HG02588 (cell line): ENCODE measurements at regions not wholly inside any gene's neighbourhood (a gene's known extent, or its start where the extent isn't known, plus 50 kb on each side); places are given as distances from the start of the nearest gene placed in this dataset.

Experiments
- ATAC-seq: cut with Tn5 transposase; IDR thresholded peaks from one replicate; pipeline ENCODE4 v1.9.1; 2021; ENCODE audit warnings: mild to moderate bottlenecking, moderate library complexity; ENCODE audit not compliant: unreplicated experiment

DNA sequence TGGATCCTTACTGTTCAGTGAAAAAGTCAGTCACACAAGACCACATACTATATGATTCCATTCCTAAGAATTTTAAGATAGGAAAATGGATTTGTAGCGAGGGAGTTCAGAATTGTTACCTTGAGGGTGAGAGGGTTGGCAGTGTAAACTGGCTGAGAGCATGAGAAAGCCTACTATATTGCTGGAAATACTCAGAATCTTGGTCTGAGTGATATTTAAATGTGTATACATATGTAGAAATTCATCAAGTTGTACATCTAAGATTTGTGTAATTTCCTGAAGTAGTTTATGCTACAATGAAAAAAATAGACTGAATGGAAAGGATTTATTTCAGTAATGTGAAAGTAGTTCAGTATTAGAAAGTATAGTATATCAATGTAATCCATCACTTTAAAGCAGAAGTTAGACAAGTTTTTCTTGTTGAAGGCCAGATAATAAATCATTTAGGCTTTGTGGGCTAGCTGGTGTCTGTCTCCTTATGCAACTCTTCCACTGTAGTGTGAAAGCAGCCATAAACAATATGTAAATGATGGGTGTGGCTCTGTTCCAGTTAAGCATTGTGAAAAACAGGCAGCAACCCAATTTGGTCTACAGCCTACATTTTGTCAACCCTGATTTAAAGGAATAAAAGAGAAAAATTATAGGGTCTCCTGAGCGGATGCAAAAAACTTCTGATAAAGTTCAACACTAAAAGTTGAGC is 127.2 kb upstream of the THY1 start:
- ATAC-seq = no peak

DNA sequence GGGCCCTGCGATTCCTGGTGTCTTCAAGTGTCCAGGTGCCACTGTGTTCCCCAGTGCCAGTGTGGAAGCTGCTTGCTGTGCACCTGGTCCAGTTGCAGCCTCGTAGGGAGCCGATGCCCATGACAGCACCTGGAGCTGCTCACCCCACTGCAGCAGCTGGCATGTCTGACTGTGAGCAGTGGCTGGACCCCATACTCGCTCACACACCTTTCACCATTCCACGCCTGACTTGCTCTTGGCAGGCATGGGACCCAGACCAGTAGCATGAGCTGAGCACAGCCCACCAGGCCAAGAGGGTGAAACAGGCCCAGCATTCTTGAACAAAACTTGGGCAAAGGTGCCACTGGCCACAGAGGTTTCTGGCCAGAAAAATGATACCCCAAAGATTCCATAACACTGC is 124.5 kb upstream of the THY1 start:
- ATAC-seq = no peak

DNA sequence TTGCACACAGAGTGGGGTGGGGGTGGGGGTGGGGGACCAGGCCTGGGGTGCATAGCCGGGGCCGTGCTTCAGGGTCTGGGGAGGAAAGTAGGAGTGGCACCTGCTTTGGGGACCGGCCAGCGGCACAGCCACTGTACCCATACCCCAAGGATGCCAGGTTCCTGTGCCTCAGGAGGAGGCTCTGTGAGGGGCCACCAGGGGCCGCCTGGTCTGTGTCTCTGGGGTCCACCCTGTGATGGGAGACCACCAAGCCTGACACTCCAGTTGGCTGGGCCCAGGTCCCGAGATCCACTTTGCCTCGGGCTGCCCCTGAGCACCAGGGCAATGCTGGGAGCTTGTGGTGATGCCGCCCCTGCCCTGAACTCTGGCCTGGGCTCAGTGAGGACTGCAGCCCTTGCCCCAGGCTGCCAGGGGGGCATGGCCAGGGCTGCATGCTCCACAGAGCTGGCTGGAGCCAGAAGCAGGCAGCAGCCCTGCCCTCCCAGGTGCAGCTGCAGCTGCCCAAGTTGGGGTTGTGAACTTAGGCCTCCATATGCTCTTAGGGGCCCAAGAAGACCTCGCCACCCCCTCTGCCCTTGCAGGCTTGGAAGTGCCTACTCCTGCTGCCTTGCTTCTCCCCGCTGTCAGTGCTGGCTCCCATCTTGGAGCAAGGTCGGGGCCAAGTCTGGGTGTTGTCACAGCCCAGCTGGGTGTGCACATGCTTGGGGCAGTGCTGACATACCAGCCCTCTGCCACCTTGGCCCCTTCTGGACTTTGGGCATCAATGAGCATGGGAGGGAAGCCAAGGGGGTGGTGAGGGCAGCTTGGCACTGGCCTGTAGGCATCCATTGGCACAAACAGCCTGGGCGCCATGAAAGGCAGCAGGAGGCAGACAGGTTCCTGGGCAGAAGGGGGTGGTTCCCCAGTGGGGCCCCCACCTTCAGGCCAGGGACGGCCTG is 123.3 kb upstream of the THY1 start:
- ATAC-seq = no peak

DNA sequence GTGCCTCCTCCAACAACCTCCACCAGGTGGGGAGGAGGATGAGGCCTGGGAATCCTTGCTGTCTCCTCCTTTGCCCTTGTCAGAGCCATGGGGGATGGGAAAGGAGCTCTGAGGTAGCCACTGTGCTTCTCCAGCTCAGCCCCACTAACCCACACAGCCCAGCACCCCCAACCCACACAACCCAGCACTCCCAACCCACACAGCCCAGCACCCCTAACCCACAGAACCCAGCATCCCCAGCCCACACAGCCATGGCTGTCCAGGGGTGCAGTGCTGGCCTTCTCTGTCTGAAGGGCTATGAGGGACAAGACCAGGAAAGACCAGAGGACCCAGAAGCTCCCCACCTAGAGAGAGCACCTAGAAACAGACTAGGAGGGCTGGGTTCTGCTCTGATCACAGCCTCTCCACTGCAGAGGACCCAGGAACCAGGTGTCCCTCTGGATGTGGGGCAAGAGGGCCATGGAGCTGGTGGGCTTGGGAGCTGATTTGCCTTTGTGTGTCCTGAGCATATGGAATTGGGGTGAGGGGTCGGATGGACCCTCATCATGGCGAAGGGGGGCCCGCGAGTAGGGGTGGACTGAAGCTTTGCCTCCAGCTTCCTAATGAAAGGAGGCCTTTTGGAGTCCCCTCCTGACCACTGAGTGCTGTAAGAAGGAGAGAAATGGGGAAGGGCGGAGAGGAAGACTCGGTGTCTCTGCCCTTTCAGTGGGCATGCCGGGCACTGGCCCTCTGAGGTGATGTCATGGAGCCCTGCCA is 117.6 kb upstream of the THY1 start:
- ATAC-seq = no peak

DNA sequence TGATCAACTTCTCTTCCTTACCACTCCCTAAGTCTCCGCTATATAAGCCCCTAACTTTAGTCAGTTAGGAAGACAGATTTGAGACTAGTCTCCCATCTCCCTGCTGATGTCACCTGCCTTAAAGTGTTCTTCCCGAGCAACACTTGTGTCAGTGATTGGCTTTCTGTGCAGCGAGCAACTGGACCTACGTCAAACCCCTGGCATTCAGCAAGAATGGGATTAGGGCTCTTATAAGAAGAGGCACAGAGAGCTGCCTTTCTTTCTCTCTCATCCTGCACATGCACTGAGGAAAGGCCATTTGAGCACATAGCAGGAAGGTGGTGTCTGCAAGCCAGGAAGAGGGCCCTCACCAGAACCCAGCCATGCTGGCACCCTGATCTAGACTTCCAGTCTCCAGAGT is 116.6 kb upstream of the THY1 start:
- no peak for ATAC-seq

DNA sequence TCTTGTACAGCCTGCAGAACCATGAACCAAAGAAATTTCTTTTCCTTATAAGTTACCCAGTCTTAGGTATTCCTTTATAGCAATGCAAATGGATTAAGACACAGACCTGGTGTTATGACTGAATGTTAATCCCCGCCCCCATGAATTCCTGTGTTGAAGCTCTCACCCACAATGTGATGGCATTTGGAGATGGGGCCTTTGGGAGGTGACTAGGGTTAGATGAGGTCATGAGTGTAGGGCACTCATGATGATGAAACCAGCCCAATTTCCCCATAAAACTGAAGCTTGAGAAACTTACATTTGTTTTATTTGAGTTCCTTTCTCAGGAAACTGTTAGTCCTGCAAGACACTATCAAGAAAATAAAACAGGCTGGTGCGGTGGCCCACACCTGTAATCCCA is 115.8 kb upstream of the THY1 start:
- no peak for ATAC-seq

DNA sequence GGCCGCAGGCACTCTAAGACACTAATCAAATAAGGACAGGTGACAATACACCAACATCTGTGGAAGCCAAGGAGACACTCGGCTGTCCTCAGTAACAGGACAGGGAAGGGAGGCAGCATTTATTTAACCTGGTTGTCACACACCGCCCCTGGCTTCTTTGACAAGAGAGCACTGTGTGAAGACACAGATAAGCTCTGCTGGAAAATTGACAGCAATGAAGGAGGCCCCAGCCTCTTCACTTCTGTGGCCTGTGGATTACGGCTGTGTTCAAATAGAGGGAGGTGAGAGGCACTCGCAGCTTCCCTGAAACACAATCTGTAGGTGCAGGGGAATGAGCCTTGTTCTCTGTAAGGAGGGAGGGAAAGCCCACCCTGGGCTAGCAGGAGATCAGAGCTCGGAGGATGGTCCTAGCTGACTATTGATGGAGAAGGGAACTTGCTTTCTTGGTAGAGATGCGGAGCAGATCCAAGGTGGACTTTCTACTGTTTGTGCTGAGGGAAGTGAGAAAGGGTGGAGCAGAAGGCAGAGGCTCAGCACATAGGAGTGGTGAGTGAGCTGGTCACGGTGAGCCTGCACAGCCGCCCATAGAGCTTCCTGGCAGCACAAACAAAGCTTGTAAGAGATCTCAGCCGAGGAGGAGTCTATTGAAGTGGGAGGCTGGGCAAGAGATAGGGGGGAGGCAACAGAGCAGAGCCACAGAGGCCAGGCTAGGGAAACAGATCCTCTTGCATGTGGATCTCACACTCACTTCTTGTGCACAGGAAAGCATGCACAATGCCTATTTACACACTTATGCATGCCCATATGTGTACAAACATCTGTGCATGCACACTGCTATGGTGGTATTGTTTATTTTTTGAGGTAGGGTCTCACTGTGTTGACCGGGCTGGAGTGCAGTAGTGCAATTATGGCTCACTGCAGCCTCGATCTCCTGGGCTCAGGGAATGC is 114.6 kb upstream of the THY1 start:
- no peak for ATAC-seq

DNA sequence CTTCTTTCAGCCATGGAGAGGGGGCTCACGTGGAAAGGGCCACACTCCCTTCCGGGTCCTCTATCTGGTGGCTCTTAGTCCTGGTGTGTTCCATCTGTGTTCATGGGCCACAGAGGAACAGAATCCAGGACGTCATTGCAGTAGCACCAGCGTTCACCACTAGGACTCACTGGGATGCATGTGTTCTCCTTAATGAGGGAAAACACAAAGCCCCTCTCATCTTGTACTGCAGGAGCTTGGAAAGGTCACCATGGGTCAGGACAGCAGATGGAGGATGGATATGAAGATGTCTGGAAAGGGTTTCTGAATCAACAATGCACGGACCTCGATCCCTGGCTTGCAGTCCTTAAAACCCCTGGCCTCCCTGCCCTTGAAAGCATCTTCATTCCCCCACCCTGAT is 113.8 kb upstream of the THY1 start:
- no peak for ATAC-seq

DNA sequence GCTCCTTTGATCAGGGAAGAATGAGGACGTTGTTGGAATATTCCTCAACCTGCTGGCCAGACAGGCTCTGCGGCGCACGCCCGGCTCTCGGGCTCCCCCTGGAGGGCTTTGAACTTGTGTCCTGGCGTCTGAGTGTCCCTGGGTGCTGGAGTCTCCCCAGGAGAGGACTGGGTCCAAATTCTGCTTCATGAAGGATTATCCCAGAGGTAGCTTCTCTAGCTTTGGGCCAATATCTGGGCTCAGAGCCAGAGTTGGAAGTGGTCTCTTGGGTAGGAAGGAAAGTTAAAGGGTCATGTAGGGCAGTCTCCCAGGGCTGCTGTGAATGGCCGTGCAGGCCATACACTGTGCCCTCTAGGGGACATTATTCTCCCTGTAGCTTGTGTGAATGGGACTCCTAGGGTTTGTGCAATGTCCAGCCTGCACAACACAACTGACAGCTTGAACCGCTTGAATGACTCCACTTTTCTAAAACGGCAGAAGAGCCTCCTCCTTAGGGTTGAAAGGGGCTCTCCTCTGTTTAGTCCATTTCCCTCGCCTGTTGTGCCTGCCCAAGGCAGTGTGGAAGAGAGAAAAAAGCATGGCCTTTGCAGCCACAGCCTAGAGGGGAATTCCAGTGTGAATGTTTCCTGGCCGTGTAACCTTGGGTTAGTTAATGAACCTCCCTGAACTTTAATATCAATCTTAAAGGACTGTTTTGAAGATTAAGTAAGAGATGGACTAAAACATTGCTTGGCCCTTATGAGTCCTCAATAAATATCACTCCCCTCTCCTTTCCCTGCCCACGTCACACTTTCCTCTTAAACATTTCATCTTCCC is 111.2 kb upstream of the THY1 start:
- no peak for ATAC-seq

DNA sequence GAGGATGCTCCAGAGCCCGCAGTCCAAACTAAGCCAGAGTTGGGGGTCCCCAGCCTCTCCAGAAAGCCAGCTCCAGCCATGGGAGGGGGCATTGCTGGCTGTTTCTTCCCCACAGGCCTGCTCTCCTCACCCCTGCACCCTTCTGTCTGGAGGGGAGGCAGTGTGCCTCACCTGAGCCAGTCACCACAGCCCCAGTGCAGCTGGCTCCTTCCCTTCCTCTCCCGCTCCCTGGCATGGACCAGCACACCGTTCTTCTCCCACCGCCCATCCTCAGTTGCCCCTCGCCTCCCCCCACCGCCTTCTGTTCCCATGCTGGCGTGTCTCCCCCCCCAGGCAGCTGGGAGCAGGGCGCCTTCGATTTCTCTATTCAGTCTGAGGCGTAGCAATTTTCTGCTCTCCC is 110.5 kb upstream of the THY1 start:
- no peak for ATAC-seq

DNA sequence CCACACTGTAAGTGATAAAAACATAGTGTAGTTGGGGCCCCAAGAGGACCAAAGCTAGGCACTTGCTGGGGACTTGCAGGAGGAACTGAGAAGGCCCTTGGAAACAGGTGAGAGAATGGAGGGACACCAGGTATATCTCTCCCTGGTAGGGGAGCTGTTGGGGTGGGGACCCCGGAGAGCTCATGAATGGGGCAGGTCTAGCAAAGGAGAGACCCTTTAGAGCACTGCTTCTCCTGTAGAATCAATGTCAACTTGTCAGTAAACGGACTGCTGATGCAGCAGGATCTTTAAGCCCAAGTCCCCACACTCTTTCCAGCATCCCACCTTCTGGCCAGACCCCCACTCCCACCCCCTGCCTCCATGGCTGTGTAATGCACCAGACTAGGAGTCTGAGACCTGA is 109.6 kb upstream of the THY1 start:
- no peak for ATAC-seq

DNA sequence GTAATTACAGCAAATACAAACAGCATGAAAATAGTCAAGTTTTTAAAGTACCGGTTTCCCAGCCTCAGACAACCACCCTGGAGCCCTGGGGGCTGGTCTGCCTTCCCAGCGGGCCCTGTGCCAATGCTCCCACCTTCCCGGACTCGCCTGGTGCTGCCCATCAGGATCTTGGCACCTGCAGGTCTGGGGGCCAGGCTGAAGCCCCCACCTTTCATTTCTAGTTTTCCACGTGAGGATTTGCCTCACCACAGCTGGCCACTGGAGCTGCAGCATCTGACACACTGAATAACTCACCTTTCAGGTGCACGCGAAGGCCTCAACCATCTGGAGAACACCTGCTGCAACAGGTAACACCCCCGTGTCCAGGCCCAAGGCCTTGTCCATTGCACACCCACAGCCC is 108.7 kb upstream of the THY1 start:
- no peak for ATAC-seq

DNA sequence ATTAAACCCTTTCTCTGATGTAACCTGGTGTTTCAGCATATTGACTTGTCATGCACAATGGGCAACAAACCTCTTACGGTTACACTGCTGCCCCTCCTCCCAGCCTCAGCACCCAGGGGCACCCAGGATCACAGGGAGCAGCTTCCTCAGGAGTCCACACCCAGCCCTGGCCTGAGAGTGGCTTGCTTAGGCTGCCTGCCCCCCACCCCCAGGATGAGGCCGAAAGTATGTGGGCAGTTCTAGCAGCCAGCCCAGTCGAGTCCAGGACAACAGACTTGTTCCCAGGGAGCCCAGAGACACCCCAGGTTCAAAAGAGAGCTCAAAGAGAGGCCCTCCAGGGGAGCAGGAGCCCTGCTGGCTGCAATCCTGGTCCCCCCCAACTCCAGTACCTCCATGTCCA is 108.1 kb upstream of the THY1 start:
- ATAC-seq = no peak

DNA sequence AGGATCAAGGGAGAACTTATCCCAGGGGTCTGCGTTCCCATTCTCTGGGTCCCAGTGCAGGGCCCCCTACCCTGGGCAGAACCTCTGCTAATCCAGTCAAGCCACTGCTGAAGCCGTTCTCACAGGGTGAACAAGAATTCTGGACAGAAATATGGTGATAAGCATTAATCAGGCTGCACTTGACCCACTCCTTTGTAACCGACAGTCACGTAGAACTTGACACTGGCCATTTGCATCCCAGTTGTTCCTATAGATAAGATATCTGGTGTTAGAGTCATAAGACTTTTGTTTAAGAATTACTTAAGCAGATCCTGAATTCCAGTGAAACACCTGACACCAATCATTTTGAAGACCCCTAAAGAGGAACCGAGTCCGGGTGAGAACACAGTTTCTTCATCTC is 107.5 kb upstream of the THY1 start:
- no peak for ATAC-seq

DNA sequence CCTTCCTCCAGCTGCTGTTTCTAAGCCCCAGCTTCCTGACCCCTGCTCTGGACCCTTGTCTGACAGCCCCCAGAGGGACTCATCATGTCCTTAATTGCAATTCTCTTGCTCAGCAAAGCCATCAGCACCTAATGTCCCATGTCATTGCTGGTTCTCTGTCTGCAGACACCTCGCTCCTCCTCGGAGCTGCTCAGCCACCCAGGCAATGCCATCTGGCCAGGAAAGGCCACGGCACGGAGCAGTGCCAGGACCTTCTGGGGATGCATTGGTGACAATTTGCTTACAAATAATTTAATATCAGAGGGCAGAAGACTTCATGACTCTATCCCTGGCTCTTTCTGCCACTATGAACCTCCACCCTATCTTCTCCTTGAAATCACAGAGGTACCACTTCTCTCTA is 107.0 kb upstream of the THY1 start:
- ATAC-seq = no peak

DNA sequence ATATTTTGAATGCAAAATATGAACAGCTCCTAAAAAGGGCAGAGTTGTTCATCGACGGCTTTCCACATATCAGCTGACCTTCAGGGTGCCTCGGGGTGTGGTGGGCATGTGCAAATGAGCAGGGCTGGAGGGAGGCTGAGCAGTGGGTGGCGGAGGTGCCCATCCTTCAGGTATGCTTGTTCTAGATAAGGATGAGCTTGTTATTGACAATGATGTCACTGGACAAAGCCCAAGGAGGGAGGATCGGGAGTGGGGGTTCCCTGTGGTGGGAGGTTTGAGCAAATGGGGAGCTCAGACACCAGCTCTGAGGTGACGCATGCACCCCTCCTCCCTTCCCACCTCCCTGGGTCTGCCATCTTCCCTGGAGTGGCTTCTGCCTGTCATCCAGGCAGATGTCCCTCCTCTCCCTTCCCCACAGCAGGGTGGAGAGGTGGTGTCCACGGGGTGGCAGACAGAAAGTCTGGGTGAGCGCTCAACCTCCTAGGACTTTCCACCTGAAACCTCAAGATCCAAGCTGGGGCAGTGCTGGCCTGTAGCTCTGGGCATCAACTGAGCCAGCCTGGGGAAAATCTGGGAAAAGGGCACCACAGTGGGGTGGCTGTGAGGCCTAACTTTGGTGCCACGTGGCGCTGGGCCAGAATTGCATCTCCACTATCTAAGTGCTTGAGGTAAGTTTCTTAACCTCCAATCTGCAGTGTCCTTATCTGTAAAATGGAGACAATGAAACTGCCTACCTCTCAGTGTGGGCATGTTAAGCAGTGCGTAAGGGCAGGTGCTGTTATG is 106.3 kb upstream of the THY1 start:
- ATAC-seq = no peak

DNA sequence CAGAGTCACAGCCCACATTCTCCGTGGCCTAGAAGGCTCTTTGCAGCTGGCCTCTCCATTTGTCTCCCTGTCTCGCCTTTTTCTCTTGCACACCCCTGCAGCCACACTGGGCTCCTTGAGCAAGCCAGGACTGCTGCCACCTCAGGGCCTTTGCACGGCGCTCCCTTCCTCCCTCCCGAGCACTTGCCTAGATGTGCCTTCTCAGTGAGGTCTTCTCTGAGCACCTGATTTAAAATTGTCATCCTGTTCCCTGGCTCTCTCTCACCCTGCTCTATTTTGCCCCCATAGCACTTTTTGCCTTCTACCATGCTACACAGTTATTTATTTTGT is 102.9 kb upstream of the THY1 start:
- no peak for ATAC-seq

DNA sequence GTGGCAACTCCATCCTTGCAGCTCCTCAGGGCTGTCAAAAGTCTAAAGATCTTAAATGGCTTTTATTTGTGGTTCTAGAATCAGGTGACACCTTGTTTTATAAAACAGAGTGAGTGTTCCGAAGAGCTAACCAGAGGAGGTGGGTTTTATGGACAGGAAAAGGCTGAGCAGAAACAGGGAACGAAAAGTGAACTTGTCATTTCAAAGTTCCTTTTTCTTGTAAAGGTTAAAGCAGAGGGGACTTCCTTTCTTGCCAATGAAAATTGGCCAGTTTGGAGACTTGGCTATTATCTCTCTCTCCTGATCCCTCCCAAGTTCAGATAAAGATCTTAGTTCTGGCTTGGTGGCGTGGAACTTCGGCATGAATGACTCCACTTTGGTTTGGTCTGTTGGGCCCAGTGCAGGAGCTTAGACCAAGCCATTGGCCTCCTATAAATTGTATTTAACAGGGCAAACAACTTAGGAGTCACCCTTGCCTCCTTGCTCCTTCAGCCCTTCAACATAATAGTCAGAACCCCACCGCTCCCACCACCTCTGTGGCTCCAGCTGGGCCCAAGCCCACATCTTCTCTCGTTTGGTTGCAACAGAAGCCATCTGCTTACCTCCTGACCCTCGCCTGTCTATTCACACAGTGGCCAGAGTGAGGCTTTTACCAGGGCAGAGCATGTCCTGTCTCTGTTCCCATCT is 102.4 kb upstream of the THY1 start:
- no peak for ATAC-seq
